ENCODE measurements at regions not wholly inside any gene's neighbourhood (a gene's known extent, or its start where the extent isn't known, plus 50 kb on each side); places are given as distances from the start of the nearest gene placed in this dataset.

GRCh38 chr4:136898590-136899248, 633.6 kb downstream of the PCDH18 start:
- no peak for TF ChIP-seq CTCF (IDR thresholded peaks at IDR 0.05)
- no peak for TF ChIP-seq EP300 (IDR thresholded peaks at IDR 0.05)

Measured in stomach (tissue), 4 donors.